ENCODE measurements at regions not wholly inside any gene's neighbourhood (a gene's known extent, or its start where the extent isn't known, plus 50 kb on each side); places are given as distances from the start of the nearest gene placed in this dataset.

DNA sequence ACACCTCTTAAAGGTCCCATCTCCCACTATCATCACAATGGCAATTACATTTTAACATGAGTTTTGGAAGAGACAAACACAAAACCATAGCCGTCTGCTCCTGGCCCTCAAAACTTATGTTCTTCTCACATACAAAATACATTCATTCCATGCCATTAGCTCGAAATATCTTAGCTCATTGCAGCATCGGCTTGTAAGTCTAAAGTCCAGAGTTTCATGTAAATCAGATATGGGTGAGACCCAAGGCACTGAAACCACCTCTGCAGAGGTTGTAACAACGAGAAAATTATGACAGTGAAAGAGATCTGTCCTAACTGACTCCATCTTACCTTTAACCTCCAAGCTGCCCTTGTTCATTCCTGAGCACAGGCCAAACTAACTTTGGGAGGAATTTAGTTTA is 635.0 kb upstream of the SPRY2 start:
- CTCF ChIA-PET: no interaction called here
- no peaks in the 10 kb centered on the region for H3K9me3 ChIP-seq

DNA sequence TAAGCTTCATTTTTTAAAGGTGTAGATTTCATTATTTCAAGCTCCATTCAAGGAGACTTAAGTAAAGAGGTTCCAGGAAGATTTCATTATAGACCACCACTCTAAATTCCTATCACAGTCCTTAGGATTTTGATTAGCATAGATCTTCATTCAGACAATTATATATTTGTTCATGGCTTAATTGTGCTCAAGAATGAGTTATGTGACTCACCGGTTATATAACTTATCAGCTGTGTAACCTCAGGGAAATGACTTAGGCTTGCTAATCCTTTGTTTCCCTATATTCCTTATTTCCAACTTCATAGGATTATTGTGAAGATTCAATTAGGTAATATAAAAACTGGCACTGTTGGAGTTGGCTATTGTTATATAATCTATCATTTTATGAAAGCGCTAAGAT is 632.8 kb upstream of the SPRY2 start:
- H3K27me3 ChIP-seq (replicated peaks in 1 of 2; ENCODE audit: control insufficient read depth in 2 of 2, extremely low read depth in 1 of 2, insufficient read depth in 2 of 2, low read length in 1 of 2): no peaks in the 10 kb centered on the region
- no peaks in the 10 kb centered on the region for H3K4me1 ChIP-seq (ENCODE audit: control insufficient read depth in 1 of 2, extremely low read depth in 1 of 2, insufficient read depth in 2 of 2, low read length in 2 of 2)
- H3K9me3 ChIP-seq: no peaks in the 10 kb centered on the region
- no peaks in the 10 kb centered on the region for H3K4me1 Mint-ChIP-seq
- H3K27ac ChIP-seq (ENCODE audit: low read length): no peak overlapping the region
- no peak for ATAC-seq (replicated peaks in 1 of 4)
- H3K27me3 Mint-ChIP-seq: no peaks in the 10 kb centered on the region
- H3K4me3 ChIP-seq (ENCODE audit: control insufficient read depth in 1 of 2, extremely low read depth in 1 of 2, low read length in 1 of 2): no peak overlapping the region
- H3K27ac Mint-ChIP-seq: no peak overlapping the region
- no CpG with 5 or more reads among the region's 2 CpGs for WGBS (ENCODE audit: insufficient coverage)
- POLR2A ChIA-PET: no interaction called here
- no peak overlapping the region for H3K4me3 Mint-ChIP-seq
- CTCF ChIA-PET: no interaction called here
- H3K36me3 Mint-ChIP-seq: no peaks in the 10 kb centered on the region
- DNase-seq: no peak
- peaks cover 0 to 11% (median 4%) of the 10 kb centered on the region in 3 donors for H3K9me3 Mint-ChIP-seq
- no peaks in the 10 kb centered on the region for H3K36me3 ChIP-seq (ENCODE audit: control insufficient read depth in 2 of 2, extremely low read depth in 1 of 2, insufficient read depth in 1 of 2, low read length in 1 of 2)

More for the DNA sequence above, 635.0 kb upstream of the SPRY2 start:
- H3K9me3 Mint-ChIP-seq: peaks cover 0 to 4% (median 4%) of the 10 kb centered on the region in 3 donors
- POLR2A ChIA-PET: no interaction called here
- DNase-seq (no peak), ATAC-seq (replicated peaks in 1 of 4) (no peak)
- Histone ChIP-seq H3K36me3 (ENCODE audit: control insufficient read depth in 2 of 2, extremely low read depth in 1 of 2, insufficient read depth in 1 of 2, low read length in 1 of 2) (no peaks in the 10 kb centered on the region), H3K27ac (ENCODE audit: low read length) (no peak overlapping the region), H3K27me3 (replicated peaks in 1 of 2; ENCODE audit: control insufficient read depth in 2 of 2, extremely low read depth in 1 of 2, insufficient read depth in 2 of 2, low read length in 1 of 2) (no peaks in the 10 kb centered on the region), H3K4me3 (ENCODE audit: control insufficient read depth in 1 of 2, extremely low read depth in 1 of 2, low read length in 1 of 2) (no peak overlapping the region), H3K4me1 (ENCODE audit: control insufficient read depth in 1 of 2, extremely low read depth in 1 of 2, insufficient read depth in 2 of 2, low read length in 2 of 2) (no peaks in the 10 kb centered on the region)
- H3K36me3 Mint-ChIP-seq: no peaks in the 10 kb centered on the region
- no peaks in the 10 kb centered on the region for H3K27me3 Mint-ChIP-seq
- no peak overlapping the region for H3K4me3 Mint-ChIP-seq
- 65% methylated on average over 3 of the region's 4 CpGs for WGBS (ENCODE audit: insufficient coverage)
- no peaks in the 10 kb centered on the region for H3K4me1 Mint-ChIP-seq
- no peak overlapping the region for H3K27ac Mint-ChIP-seq

GRCh38 chr13:80972857-80973478 is 632.0 kb upstream of the SPRY2 start:
- no peaks in the 10 kb centered on the region for H3K27me3 Mint-ChIP-seq
- ATAC-seq (replicated peaks in 1 of 4) (no peak), DNase-seq (no peak)
- Histone ChIP-seq H3K4me3 (ENCODE audit: control insufficient read depth in 1 of 2, extremely low read depth in 1 of 2, low read length in 1 of 2) (no peak overlapping the region), H3K27ac (ENCODE audit: low read length) (no peak overlapping the region), H3K36me3 (ENCODE audit: control insufficient read depth in 2 of 2, extremely low read depth in 1 of 2, insufficient read depth in 1 of 2, low read length in 1 of 2) (no peaks in the 10 kb centered on the region), H3K9me3 (no peaks in the 10 kb centered on the region), H3K4me1 (ENCODE audit: control insufficient read depth in 1 of 2, extremely low read depth in 1 of 2, insufficient read depth in 2 of 2, low read length in 2 of 2) (no peaks in the 10 kb centered on the region), H3K27me3 (replicated peaks in 1 of 2; ENCODE audit: control insufficient read depth in 2 of 2, extremely low read depth in 1 of 2, insufficient read depth in 2 of 2, low read length in 1 of 2) (no peaks in the 10 kb centered on the region)
- no peaks in the 10 kb centered on the region for H3K36me3 Mint-ChIP-seq
- no peak overlapping the region for H3K27ac Mint-ChIP-seq
- peaks cover 0 to 11% (median 4%) of the 10 kb centered on the region in 3 donors for H3K9me3 Mint-ChIP-seq
- CTCF ChIA-PET: no interaction called here
- no peaks in the 10 kb centered on the region for H3K4me1 Mint-ChIP-seq
- no CpG with 5 or more reads among the region's 2 CpGs for WGBS (ENCODE audit: insufficient coverage)
- no peak overlapping the region for H3K4me3 Mint-ChIP-seq
- POLR2A ChIA-PET: no interaction called here

- Mint-ChIP-seq H3K27me3 (no peaks in the 10 kb centered on the region), H3K4me3 (no peak overlapping the region), H3K36me3 (no peaks in the 10 kb centered on the region), H3K4me1 (no peaks in the 10 kb centered on the region), H3K9me3 (peaks cover 0 to 16% (median 4%) of the 10 kb centered on the region in 3 donors), H3K27ac (no peak overlapping the region)
- ATAC-seq (replicated peaks in 1 of 4): no peak
- Histone ChIP-seq H3K9me3 (no peaks in the 10 kb centered on the region), H3K27ac (ENCODE audit: low read length) (no peak overlapping the region), H3K36me3 (ENCODE audit: control insufficient read depth in 2 of 2, extremely low read depth in 1 of 2, insufficient read depth in 1 of 2, low read length in 1 of 2) (no peaks in the 10 kb centered on the region), H3K4me3 (ENCODE audit: control insufficient read depth in 1 of 2, extremely low read depth in 1 of 2, low read length in 1 of 2) (no peak overlapping the region), H3K4me1 (ENCODE audit: control insufficient read depth in 1 of 2, extremely low read depth in 1 of 2, insufficient read depth in 2 of 2, low read length in 2 of 2) (no peaks in the 10 kb centered on the region), H3K27me3 (replicated peaks in 1 of 2; ENCODE audit: control insufficient read depth in 2 of 2, extremely low read depth in 1 of 2, insufficient read depth in 2 of 2, low read length in 1 of 2) (no peaks in the 10 kb centered on the region)
- CTCF ChIA-PET: no interaction called here
- DNase-seq: no peak
- POLR2A ChIA-PET: no interaction called here
Observed at GRCh38 chr13:80965097-80965496, 624.2 kb upstream of the SPRY2 start.

DNA sequence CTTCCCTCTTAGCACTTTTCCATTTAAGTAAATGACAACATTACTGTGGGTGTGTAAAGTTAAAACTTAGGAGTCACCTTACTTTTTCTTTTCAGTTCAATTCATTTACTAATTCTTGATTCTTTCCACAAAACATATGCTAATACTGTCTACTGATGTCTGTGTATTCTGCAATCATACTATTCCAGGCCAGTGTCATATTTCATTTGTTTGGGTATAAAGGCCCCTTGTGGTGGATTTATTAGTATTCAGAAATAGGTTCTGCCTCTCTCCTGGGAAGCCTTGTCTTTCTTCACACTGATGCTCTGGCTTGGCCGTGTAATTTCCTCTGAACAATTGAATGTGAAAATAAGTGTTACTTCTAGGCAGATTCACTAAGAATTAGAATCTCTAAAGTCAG is 621.9 kb upstream of the SPRY2 start:
- H3K36me3 ChIP-seq (ENCODE audit: control insufficient read depth in 2 of 2, extremely low read depth in 1 of 2, insufficient read depth in 1 of 2, low read length in 1 of 2): no peaks in the 10 kb centered on the region
- Mint-ChIP-seq H3K4me3 (no peak overlapping the region), H3K9me3 (peaks cover 0 to 13% (median 4%) of the 10 kb centered on the region in 3 donors), H3K27me3 (no peaks in the 10 kb centered on the region), H3K4me1 (no peaks in the 10 kb centered on the region), H3K27ac (no peak overlapping the region), H3K36me3 (no peaks in the 10 kb centered on the region)
- H3K4me1 ChIP-seq (ENCODE audit: control insufficient read depth in 1 of 2, extremely low read depth in 1 of 2, insufficient read depth in 2 of 2, low read length in 2 of 2): no peaks in the 10 kb centered on the region
- no peak overlapping the region for H3K4me3 ChIP-seq (ENCODE audit: control insufficient read depth in 1 of 2, extremely low read depth in 1 of 2, low read length in 1 of 2)
- CTCF ChIA-PET: no interaction called here
- POLR2A ChIA-PET: no interaction called here
- H3K27me3 ChIP-seq (replicated peaks in 1 of 2; ENCODE audit: control insufficient read depth in 2 of 2, extremely low read depth in 1 of 2, insufficient read depth in 2 of 2, low read length in 1 of 2): no peaks in the 10 kb centered on the region
- DNase-seq (no peak), ATAC-seq (replicated peaks in 1 of 4) (no peak)
- no peaks in the 10 kb centered on the region for H3K9me3 ChIP-seq
- no CpG with 5 or more reads among the region's 1 CpG for WGBS (ENCODE audit: insufficient coverage)
- H3K27ac ChIP-seq (ENCODE audit: low read length): no peak overlapping the region

DNA sequence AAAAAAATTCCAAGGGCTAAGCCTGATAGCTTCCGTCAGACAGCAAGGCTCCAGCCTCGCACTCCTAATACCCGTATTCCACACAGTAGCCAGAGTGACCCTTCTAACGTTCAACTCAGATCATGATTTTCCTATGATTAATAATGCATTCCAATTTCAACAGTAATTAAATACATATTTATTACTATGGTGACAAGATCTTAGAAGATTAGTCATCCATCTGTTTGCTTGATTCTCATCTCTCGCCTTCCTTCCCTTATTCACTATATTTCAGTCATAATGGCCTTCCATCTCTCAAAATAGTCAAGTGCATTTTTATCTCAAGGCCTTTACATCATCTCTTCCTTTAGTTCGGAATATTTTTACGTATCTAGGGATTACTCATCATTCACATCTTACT is 621.2 kb upstream of the SPRY2 start:
- Histone ChIP-seq H3K27ac (ENCODE audit: low read length) (no peak overlapping the region), H3K9me3 (no peaks in the 10 kb centered on the region)
- H3K36me3 Mint-ChIP-seq: no peaks in the 10 kb centered on the region

DNA sequence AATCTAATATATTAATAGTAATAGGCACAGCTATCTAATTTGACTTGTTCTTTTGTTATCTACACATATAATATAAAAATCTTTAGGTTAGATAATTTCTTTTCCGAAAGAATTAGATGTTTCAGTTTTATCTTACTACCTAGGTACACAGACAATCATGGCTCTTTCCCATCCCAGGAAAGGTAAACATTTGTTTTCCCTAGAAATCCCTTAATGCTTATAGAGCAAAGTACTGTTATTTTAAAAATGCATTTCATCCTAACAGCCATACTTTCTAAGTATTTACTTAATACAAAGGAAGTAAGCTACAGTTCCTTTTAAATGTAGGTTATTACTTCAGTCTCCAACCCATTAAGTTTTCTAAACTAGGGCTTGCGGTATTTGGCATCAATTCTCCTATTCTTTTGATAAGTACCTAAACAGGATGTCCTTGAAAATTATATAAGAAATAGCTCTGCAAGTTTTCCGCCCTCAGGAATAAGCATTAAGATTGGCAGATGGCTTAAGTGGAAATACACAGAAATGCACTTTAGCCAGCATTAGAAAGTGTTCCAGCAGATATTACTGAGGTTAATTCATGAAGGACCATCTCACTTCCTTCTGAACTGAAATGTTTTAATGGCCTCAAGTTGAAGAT is 616.2 kb upstream of the SPRY2 start:
- H3K4me1 Mint-ChIP-seq: no peaks in the 10 kb centered on the region
- no peaks in the 10 kb centered on the region for H3K4me1 ChIP-seq (ENCODE audit: control insufficient read depth in 1 of 2, extremely low read depth in 1 of 2, insufficient read depth in 2 of 2, low read length in 2 of 2)
- CTCF ChIA-PET: no interaction called here
- POLR2A ChIA-PET: no interaction called here
- no peak overlapping the region for H3K4me3 Mint-ChIP-seq
- no peak for DNase-seq
- H3K27ac Mint-ChIP-seq: no peak overlapping the region
- peaks cover 0 to 19% (median 4%) of the 10 kb centered on the region in 3 donors for H3K9me3 Mint-ChIP-seq
- H3K27ac ChIP-seq (ENCODE audit: low read length): no peak overlapping the region
- no peaks in the 10 kb centered on the region for H3K27me3 ChIP-seq (replicated peaks in 1 of 2; ENCODE audit: control insufficient read depth in 2 of 2, extremely low read depth in 1 of 2, insufficient read depth in 2 of 2, low read length in 1 of 2)
- no peaks in the 10 kb centered on the region for H3K36me3 ChIP-seq (ENCODE audit: control insufficient read depth in 2 of 2, extremely low read depth in 1 of 2, insufficient read depth in 1 of 2, low read length in 1 of 2)
- no peak for ATAC-seq (replicated peaks in 1 of 4)
- no CpG with 5 or more reads among the region's 3 CpGs for WGBS (ENCODE audit: insufficient coverage)
- no peak overlapping the region for H3K4me3 ChIP-seq (ENCODE audit: control insufficient read depth in 1 of 2, extremely low read depth in 1 of 2, low read length in 1 of 2)
- no peaks in the 10 kb centered on the region for H3K36me3 Mint-ChIP-seq
- H3K9me3 ChIP-seq: no peaks in the 10 kb centered on the region
- no peaks in the 10 kb centered on the region for H3K27me3 Mint-ChIP-seq

More for the DNA sequence above, 621.2 kb upstream of the SPRY2 start:
- Mint-ChIP-seq H3K27me3 (no peaks in the 10 kb centered on the region), H3K4me1 (no peaks in the 10 kb centered on the region), H3K4me3 (no peak overlapping the region), H3K27ac (no peak overlapping the region), H3K9me3 (peaks cover 0 to 15% (median 4%) of the 10 kb centered on the region in 3 donors)
- no peaks in the 10 kb centered on the region for H3K27me3 ChIP-seq (replicated peaks in 1 of 2; ENCODE audit: control insufficient read depth in 2 of 2, extremely low read depth in 1 of 2, insufficient read depth in 2 of 2, low read length in 1 of 2)
- no peak overlapping the region for H3K4me3 ChIP-seq (ENCODE audit: control insufficient read depth in 1 of 2, extremely low read depth in 1 of 2, low read length in 1 of 2)
- DNase-seq (no peak), ATAC-seq (replicated peaks in 1 of 4) (no peak)
- POLR2A ChIA-PET: no interaction called here
- CTCF ChIA-PET: no interaction called here
- 86% methylated on average over 1 of the region's 7 CpGs for WGBS (ENCODE audit: insufficient coverage)
- H3K36me3 ChIP-seq (ENCODE audit: control insufficient read depth in 2 of 2, extremely low read depth in 1 of 2, insufficient read depth in 1 of 2, low read length in 1 of 2): no peaks in the 10 kb centered on the region
- H3K4me1 ChIP-seq (ENCODE audit: control insufficient read depth in 1 of 2, extremely low read depth in 1 of 2, insufficient read depth in 2 of 2, low read length in 2 of 2): no peaks in the 10 kb centered on the region
